GM12872 (cell line): ENCODE measurements at regions not wholly inside any gene's neighbourhood (a gene's known extent, or its start where the extent isn't known, plus 50 kb on each side); places are given as distances from the start of the nearest gene placed in this dataset.

ENCODE experiments used
- CTCF ChIP-seq: IDR thresholded peaks from 3 replicates; pipeline ENCODE4 v1.5.1; 2011; ENCODE audit warnings: low read depth, mild to moderate bottlenecking, low read length, moderate library complexity; ENCODE audit not compliant: insufficient read depth

GRCh38 chr2:160584972-160585494, 91.4 kb upstream of the RBMS1 start:
- TF ChIP-seq CTCF, result no peak

- no peak for TF ChIP-seq CTCF
These were observed 97.1 kb upstream of the RBMS1 start for GRCh38 chr2:160590664-160591063.

GRCh38 chr2:160592401-160592800, 98.8 kb upstream of the RBMS1 start:
- no peak for TF ChIP-seq CTCF

- TF ChIP-seq CTCF, result no peak
These were observed 99.4 kb upstream of the RBMS1 start for GRCh38 chr2:160592993-160593392.

GRCh38 chr2:160596441-160596840, 102.8 kb upstream of the RBMS1 start:
- no peak for TF ChIP-seq CTCF

- no peak for TF ChIP-seq CTCF
These were observed 108.5 kb upstream of the RBMS1 start for GRCh38 chr2:160602073-160602472.

GRCh38 chr2:160603771-160604510, 110.3 kb upstream of the RBMS1 start:
- TF ChIP-seq CTCF, result no peak
